Adipocyte (in vitro differentiated cells): ENCODE measurements at regions not wholly inside any gene's neighbourhood (a gene's known extent, or its start where the extent isn't known, plus 50 kb on each side); places are given as distances from the start of the nearest gene placed in this dataset.

Experiments
- DNase-seq: peaks from one replicate; pipeline ENCODE4 v3.0.0-alpha.2; 2015; ENCODE audit warnings: low read depth
- H3K27me3 ChIP-seq: replicated peaks from 2 replicates; pipeline ENCODE4 v1.7.0; 2013; ENCODE audit warnings: mild to moderate bottlenecking, low read length, moderate library complexity; ENCODE audit not compliant: control insufficient read depth, insufficient read depth
- H3K36me3 ChIP-seq: 2 replicates; pipeline ENCODE4 v1.7.0; 2013; ENCODE audit warnings: low read length, mild to moderate bottlenecking, moderate library complexity; ENCODE audit not compliant: control insufficient read depth, insufficient read depth, severe bottlenecking
- H3K4me1 ChIP-seq: 2 replicates; pipeline ENCODE4 v1.7.0; 2013; ENCODE audit warnings: mild to moderate bottlenecking, low read length, moderate library complexity; ENCODE audit not compliant: control insufficient read depth, insufficient read depth
- H3K4me3 ChIP-seq: 2 replicates; pipeline ENCODE4 v1.7.0; 2013; ENCODE audit warnings: mild to moderate bottlenecking, low read length, moderate library complexity
- H3K9ac ChIP-seq: 2 replicates; pipeline ENCODE4 v1.7.0; 2013; ENCODE audit warnings: mild to moderate bottlenecking, low read length, moderate library complexity
- H3K9me3 ChIP-seq: 2 replicates; pipeline ENCODE4 v1.7.0; 2013; ENCODE audit warnings: mild to moderate bottlenecking, low read length, moderate library complexity; ENCODE audit not compliant: control insufficient read depth

DNA sequence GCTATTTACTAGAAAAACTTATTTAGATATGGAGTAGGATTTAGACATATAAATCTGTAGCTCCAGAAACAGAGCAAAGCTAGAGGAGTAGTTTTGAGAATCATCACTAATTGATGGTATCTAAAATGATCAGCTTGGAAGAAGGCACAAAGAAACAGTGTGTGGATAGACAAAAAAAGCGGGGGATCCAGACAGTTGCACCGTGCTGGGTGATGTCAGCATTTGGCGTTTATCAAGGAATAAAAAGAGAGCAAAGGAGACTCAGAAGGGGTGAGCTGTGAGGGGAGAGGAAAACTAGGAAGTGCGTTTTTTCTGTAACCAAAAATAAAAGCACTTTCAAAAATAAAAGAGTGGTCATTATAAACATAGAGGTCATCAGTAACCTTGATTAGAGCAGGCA is 90.5 kb upstream of the GPRIN3 start:
- Histone ChIP-seq H3K4me1 (no peaks in the 10 kb centered on the region), H3K9me3 (no peaks in the 10 kb centered on the region), H3K36me3 (no peaks in the 10 kb centered on the region), H3K9ac (no peak overlapping the region), H3K27me3 (peaks cover 5% of the 10 kb centered on the region), H3K4me3 (no peak overlapping the region)
- DNase-seq = no peak

DNA sequence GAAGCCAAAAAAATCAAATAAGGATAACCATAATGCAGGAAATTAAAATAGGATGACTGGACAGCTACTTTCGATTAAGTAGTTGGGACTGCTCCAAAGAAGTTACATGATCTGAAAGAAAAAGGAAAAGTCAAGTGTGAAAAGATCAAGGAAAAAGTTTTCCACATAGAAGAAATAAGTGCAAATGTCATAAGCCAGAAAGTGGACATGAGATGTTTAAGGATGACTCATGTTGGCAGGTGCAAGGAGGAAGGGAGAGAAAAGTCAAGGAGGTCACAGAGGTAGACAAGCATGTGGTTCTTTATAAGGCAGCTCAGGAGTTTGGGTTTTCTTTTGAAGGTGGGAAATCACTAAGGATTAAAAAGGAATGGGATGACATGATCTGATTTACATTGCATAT is 89.8 kb upstream of the GPRIN3 start:
- no peak for DNase-seq
- H3K9ac ChIP-seq = no peak overlapping the region
- peaks cover 5% of the 10 kb centered on the region for H3K27me3 ChIP-seq
- H3K36me3 ChIP-seq = no peaks in the 10 kb centered on the region
- H3K9me3 ChIP-seq = no peaks in the 10 kb centered on the region
- no peak overlapping the region for H3K4me3 ChIP-seq
- no peaks in the 10 kb centered on the region for H3K4me1 ChIP-seq

DNA sequence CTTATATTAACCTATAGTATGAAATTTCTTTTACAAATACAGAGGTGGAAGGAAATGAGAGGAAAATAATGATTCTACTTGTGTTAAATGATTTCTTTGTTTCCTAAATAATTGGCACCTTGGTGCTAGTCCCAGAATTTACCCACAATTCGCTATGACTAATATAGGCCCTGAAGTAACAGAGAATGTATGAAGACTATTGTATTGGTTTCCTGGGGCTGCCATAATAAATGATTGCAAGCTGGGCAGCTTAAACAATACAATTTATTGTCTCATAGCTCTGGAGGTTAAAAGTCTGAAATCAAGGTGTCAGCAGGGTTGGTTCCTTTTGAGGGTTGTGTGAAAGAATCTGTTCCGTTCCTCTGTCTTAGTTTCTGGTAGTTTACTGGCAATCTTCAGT is 74.8 kb upstream of the GPRIN3 start:
- no peaks in the 10 kb centered on the region for H3K4me1 ChIP-seq

DNA sequence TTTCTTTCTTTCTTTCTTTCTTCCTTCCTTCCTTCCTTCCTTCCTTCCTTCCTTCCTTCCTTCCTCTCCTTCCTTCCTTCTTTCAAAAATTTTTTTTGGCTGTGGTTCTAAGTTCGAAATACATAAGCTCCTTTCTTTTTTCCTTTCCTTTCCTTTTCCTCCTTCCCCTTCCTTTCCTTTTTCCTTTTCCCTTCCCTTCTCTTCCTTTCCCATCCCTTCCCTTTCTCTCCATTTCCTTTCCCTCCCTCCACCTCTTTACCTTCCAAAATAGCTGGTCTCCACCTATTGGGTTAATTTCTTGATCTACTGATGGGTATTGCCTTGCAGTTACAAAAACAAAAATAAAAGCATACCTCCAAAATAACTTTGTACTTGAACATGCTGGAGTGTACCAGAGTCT is 73.4 kb upstream of the GPRIN3 start:
- no peaks in the 10 kb centered on the region for H3K4me1 ChIP-seq
- no peak for DNase-seq
- H3K27me3 ChIP-seq = peaks cover 6% of the 10 kb centered on the region
- H3K9me3 ChIP-seq = peaks cover 16% of the 10 kb centered on the region
- no peaks in the 10 kb centered on the region for H3K36me3 ChIP-seq
- H3K9ac ChIP-seq = no peak overlapping the region
- H3K4me3 ChIP-seq = no peak overlapping the region

More for the DNA sequence above, 74.8 kb upstream of the GPRIN3 start:
- no peak for DNase-seq
- no peak overlapping the region for H3K9ac ChIP-seq
- no peak overlapping the region for H3K4me3 ChIP-seq
- H3K27me3 ChIP-seq = peaks cover 3% of the 10 kb centered on the region
- H3K9me3 ChIP-seq = peaks cover 21% of the 10 kb centered on the region
- H3K36me3 ChIP-seq = no peaks in the 10 kb centered on the region

DNA sequence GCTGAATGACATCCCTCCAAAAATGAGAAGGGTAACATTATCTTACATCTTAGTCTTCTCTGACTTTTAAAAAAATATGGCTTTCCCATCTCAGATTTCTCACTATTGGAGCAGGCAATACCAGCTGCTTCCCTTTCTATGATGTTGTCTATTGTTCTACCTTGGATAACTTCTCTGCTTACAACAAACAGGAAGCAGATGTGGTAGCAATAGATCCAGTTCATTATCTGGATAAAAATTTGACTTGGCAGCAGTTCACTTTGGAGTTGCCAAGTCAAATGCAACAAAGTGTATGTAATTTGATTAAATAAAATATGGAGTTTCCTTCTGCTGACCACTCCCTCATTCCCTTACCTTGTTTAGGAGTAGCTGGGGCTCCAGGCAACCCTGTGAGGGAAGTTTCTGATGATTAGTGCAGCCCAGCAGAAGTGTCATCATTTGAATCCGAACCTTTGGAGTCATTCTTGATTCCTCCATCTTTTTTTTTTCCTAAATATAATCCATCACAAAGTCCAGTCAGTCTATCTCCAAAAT is 72.0 kb upstream of the GPRIN3 start:
- peaks cover 15% of the 10 kb centered on the region for H3K9me3 ChIP-seq
- peaks cover 6% of the 10 kb centered on the region for H3K27me3 ChIP-seq
- no peak for DNase-seq
- no peaks in the 10 kb centered on the region for H3K36me3 ChIP-seq
- H3K4me3 ChIP-seq = no peak overlapping the region
- no peaks in the 10 kb centered on the region for H3K4me1 ChIP-seq
- H3K9ac ChIP-seq = no peak overlapping the region

DNA sequence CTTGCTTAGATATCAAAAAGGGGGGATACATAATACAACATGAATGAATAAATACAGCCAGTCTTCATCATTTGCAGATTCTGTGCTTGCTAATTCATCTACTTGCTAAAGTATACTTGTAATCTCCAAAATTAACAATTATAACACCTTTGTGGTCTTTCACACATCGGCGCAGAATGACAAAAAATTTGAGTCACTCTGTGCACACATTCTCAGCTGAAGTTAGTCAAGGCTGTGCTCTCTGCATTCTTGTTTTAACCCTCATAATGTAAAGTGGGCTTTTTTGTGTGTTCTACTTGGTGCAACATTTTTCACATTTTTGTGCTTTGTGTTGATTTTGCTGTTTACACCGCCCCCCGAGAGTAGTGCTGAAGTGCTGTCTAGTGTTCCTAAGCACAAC is 65.8 kb upstream of the GPRIN3 start:
- Histone ChIP-seq H3K9me3 (peaks cover 10% of the 10 kb centered on the region), H3K27me3 (peaks cover 3% of the 10 kb centered on the region), H3K36me3 (no peaks in the 10 kb centered on the region), H3K4me1 (no peaks in the 10 kb centered on the region), H3K9ac (no peak overlapping the region), H3K4me3 (no peak overlapping the region)
- DNase-seq = no peak

DNA sequence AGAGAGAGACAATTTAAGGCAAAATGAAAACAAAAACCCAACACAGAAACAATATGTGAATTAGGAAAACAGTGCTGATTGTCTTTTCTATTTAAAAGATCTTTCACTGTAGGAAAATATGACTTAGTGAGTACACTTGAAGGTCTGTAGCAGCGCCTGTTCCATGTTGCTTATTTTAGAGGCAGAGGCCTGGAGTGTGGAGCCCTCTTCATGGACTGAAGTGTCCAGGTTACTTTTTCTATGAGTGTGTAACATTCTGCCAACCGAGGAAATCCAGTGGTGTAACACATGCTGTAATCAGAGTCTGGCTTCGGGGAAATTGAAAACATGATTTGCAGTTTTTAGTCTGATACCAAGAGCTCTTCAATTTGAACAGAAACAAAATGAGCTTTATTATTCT is 64.0 kb upstream of the GPRIN3 start:
- H3K36me3 ChIP-seq = no peaks in the 10 kb centered on the region
- no peak overlapping the region for H3K4me3 ChIP-seq
- no peak overlapping the region for H3K9ac ChIP-seq
- no peak for DNase-seq
- peaks cover 5% of the 10 kb centered on the region for H3K9me3 ChIP-seq
- no peaks in the 10 kb centered on the region for H3K4me1 ChIP-seq
- no peaks in the 10 kb centered on the region for H3K27me3 ChIP-seq

DNA sequence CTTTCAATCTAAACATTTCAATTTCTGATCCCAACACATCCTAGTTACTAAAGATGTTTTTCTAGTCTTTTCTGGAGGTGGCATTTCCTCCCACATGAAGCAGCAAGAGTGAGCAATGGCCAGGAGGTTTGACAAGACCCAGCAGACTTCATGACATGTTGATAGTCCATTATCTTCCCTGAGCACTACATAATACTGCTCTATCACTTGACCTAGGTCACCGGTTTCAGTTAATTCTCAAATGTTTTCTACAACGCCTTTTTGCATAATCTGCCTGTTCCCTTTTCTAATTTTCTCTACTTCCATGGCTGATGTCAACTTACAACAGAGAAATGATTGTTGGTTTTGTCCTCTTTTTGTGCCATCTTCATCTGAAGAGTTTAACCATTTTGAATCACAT is 62.0 kb upstream of the GPRIN3 start:
- Histone ChIP-seq H3K36me3 (no peaks in the 10 kb centered on the region), H3K4me3 (no peak overlapping the region), H3K27me3 (no peaks in the 10 kb centered on the region), H3K4me1 (no peaks in the 10 kb centered on the region), H3K9me3 (peaks cover 9% of the 10 kb centered on the region), H3K9ac (no peak overlapping the region)
- DNase-seq = no peak

DNA sequence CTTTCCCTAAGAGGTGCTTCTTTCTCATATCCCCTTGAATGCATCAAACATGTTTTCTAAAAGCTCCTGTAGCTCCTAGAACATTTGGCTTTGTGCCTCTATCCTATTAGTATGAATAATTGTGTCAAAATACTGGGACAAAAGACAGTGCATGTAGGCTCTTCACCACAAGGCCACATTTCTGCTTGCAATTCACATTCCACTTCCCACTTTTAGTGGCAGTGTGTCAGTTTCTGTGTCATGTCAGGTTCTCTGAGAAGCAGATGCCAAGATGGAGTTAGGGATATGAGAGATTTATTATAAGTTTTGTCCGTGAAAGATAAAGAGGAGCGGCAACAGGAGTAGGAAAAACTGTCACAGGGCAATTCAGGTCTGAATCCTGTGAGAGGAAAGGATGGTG is 61.3 kb upstream of the GPRIN3 start:
- DNase-seq = no peak

DNA sequence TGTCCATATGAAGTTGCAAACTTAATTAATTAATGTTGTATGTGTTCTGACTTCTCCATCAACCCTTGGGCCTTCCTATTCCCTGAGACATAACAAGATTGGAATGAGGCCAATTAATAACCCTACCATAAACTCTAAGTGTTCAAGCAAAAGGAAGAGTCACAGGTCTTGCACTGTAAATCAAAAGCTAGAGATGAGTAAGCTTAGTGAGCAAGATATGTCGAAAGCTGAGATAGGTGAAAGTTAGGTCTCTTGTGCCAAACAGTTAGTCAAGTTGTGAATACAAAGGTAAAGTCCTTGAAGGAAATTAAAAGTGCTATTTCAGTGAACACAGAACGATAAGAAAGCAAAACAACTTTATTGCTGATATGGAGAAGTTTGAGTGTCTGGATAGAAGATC is 58.2 kb upstream of the GPRIN3 start:
- DNase-seq = no peak
- Histone ChIP-seq H3K9me3 (peaks cover 9% of the 10 kb centered on the region), H3K36me3 (no peaks in the 10 kb centered on the region), H3K4me3 (no peak overlapping the region), H3K4me1 (no peaks in the 10 kb centered on the region), H3K9ac (no peak overlapping the region), H3K27me3 (peaks cover 3% of the 10 kb centered on the region)

More for the DNA sequence above, 61.3 kb upstream of the GPRIN3 start:
- H3K4me1 ChIP-seq = no peaks in the 10 kb centered on the region
- H3K36me3 ChIP-seq = no peaks in the 10 kb centered on the region
- no peak overlapping the region for H3K9ac ChIP-seq
- peaks cover 1% of the 10 kb centered on the region for H3K27me3 ChIP-seq
- no peak overlapping the region for H3K4me3 ChIP-seq
- peaks cover 9% of the 10 kb centered on the region for H3K9me3 ChIP-seq

DNA sequence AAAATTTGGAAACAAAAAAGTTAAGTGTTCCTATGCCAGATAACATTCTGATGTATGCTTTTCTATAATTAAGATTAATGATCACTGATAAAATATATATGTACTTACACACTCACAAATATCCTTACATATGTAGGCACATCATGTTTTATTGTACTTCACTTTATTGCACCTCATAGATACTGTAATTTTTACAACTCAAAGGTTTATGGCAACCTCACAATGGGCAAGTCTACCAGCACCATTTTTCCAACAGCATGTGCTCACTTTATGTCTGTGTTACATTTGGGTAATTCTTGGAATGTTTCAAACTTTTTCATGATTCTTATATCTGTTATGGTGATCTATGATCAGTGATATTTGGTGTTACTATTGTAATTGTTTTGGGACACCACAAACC is 57.8 kb upstream of the GPRIN3 start:
- no peak overlapping the region for H3K9ac ChIP-seq
- peaks cover 3% of the 10 kb centered on the region for H3K27me3 ChIP-seq
- no peaks in the 10 kb centered on the region for H3K36me3 ChIP-seq
- no peak overlapping the region for H3K4me3 ChIP-seq
- DNase-seq = no peak
- H3K9me3 ChIP-seq = peaks cover 9% of the 10 kb centered on the region
- H3K4me1 ChIP-seq = no peaks in the 10 kb centered on the region

DNA sequence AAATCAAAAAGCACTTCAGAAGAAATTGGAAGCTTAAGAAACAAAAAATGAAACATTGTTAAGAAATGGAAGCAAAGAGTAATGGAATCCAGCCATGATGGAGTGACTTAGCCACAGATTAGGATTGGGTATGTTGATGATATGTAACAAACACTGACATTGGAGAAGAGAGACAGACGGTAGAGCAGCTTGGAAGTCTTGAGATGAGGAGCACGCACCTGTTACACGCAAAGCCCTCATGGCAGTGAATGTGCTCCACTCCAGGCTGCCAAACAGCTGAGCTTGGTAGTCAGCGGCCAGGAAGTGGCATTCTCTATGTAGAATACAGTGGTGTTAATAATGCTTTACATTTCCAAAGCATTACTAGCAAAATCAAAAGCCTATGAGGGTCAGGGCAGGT is 56.9 kb upstream of the GPRIN3 start:
- no peaks in the 10 kb centered on the region for H3K36me3 ChIP-seq
- H3K4me1 ChIP-seq = no peaks in the 10 kb centered on the region
- H3K9ac ChIP-seq = no peak overlapping the region
- peaks cover 9% of the 10 kb centered on the region for H3K9me3 ChIP-seq
- H3K27me3 ChIP-seq = peaks cover 3% of the 10 kb centered on the region
- no peak for DNase-seq
- no peak overlapping the region for H3K4me3 ChIP-seq
